Osteocyte (in vitro differentiated cells): ENCODE measurements at regions not wholly inside any gene's neighbourhood (a gene's known extent, or its start where the extent isn't known, plus 50 kb on each side); places are given as distances from the start of the nearest gene placed in this dataset.
A peak's percentile ranks its signal among the peaks of the same experiment; 100 is the strongest.

Source experiments
- DNase-seq: peaks from one replicate; pipeline ENCODE4 v3.0.0; 2021; ENCODE audit warnings: mixed read lengths; ENCODE audit not compliant: unreplicated experiment; ENCODE audit errors: extremely low spot score
- H3K27ac Mint-ChIP-seq: one replicate; pipeline ENCODE4 v1.8.0; 2021; ENCODE audit warnings: mild to moderate bottlenecking, mixed read lengths; ENCODE audit not compliant: unreplicated experiment
- H3K27me3 Mint-ChIP-seq: one replicate; pipeline ENCODE4 v1.8.0; 2021; ENCODE audit warnings: mixed read lengths; ENCODE audit not compliant: unreplicated experiment
- H3K36me3 Mint-ChIP-seq: one replicate; pipeline ENCODE4 v1.8.0; 2021; ENCODE audit warnings: mixed read lengths; ENCODE audit not compliant: unreplicated experiment
- H3K4me1 Mint-ChIP-seq: one replicate; pipeline ENCODE4 v1.8.0; 2021; ENCODE audit warnings: mixed read lengths; ENCODE audit not compliant: unreplicated experiment
- H3K4me3 Mint-ChIP-seq: one replicate; pipeline ENCODE4 v1.8.0; 2021; ENCODE audit warnings: mild to moderate bottlenecking, moderate library complexity, mixed read lengths; ENCODE audit not compliant: unreplicated experiment
- H3K9me3 Mint-ChIP-seq: one replicate; pipeline ENCODE4 v1.8.0; 2021; ENCODE audit warnings: mixed read lengths; ENCODE audit not compliant: unreplicated experiment
- CTCF ChIP-seq: fragments of 200-600 bp; sonication (generic); IDR thresholded peaks from 2 replicates; pipeline ENCODE4 v1.5.0; 2021; ENCODE audit warnings: antibody characterized with exemption, mild to moderate bottlenecking, moderate library complexity

- H3K27ac Mint-ChIP-seq, result no peak overlapping the region
- peaks cover 23% of the 10 kb centered on the region for H3K9me3 Mint-ChIP-seq
- H3K36me3 Mint-ChIP-seq, result no peaks in the 10 kb centered on the region
- no peaks in the 10 kb centered on the region for H3K4me1 Mint-ChIP-seq
- no peak for TF ChIP-seq CTCF
- H3K27me3 Mint-ChIP-seq, result no peaks in the 10 kb centered on the region
- no peak for DNase-seq
- H3K4me3 Mint-ChIP-seq, result no peak overlapping the region
These were observed 83.1 kb upstream of the TEX13D start for GRCh38 chrX:124249345-124249744.

GRCh38 chrX:124250835-124251437 is 81.5 kb upstream of the TEX13D start:
- no peak for TF ChIP-seq CTCF
- Mint-ChIP-seq H3K36me3 (no peaks in the 10 kb centered on the region), H3K27ac (no peak overlapping the region), H3K4me3 (no peak overlapping the region), H3K9me3 (peaks cover 23% of the 10 kb centered on the region), H3K27me3 (no peaks in the 10 kb centered on the region), H3K4me1 (peaks cover under 1% of the 10 kb centered on the region)
- DNase-seq, result no peak

- no peaks in the 10 kb centered on the region for H3K27me3 Mint-ChIP-seq
- H3K27ac Mint-ChIP-seq, result no peak overlapping the region
- no peak overlapping the region for H3K4me3 Mint-ChIP-seq
- H3K9me3 Mint-ChIP-seq, result peaks cover 11% of the 10 kb centered on the region
- H3K36me3 Mint-ChIP-seq, result no peaks in the 10 kb centered on the region
- DNase-seq, result no peak
- H3K4me1 Mint-ChIP-seq, result peaks cover 5% of the 10 kb centered on the region
- no peak for TF ChIP-seq CTCF
These were observed 77.8 kb upstream of the TEX13D start for GRCh38 chrX:124254611-124255010.

GRCh38 chrX:124256216-124256615 is 76.2 kb upstream of the TEX13D start:
- no peak for TF ChIP-seq CTCF
- Mint-ChIP-seq H3K27ac (no peak overlapping the region), H3K9me3 (peaks cover 12% of the 10 kb centered on the region), H3K36me3 (no peaks in the 10 kb centered on the region), H3K4me3 (no peak overlapping the region), H3K27me3 (no peaks in the 10 kb centered on the region), H3K4me1 (peaks cover 5% of the 10 kb centered on the region)
- DNase-seq, result no peak

DNA sequence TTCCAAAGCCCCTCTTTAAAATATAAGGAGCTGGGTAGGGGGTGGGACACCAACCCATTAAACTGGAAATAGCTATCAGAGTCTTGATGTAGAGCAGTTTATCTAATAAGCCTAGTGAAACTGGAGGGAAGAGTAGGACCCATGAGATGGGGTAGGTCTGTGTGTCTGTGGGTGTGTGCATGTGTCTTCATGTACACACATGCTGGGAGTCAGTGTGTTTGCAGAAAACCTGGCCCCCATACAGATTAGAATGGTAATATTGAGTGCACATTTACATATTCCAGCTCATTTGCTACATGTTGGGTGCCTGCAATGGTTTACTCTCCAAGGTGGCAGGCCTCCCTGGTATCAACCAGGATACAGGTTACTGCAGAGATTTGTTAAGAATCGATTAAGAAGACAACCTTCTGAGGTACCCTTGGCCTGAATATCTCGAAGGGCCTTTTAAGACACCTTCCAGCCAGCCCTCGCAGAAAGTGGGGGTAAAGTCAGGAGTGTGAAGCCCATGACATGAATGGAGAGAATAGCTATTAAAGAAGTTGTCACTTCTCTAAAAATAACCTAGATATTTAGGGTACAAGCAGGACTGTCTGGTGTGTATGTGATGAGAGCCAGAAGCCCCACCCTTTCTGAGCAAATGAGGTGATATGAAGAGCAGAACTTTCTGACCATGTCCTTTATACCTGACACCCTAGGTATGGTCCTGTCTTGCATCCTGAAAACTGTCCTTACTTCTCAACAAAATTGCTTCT is 75.7 kb upstream of the TEX13D start:
- Mint-ChIP-seq H3K27ac (peak overlapping the region; percentile 29), H3K4me1 (peaks cover 5% of the 10 kb centered on the region)

More for the DNA sequence above, 75.7 kb upstream of the TEX13D start:
- H3K9me3 Mint-ChIP-seq, result peaks cover 12% of the 10 kb centered on the region
- H3K27me3 Mint-ChIP-seq, result no peaks in the 10 kb centered on the region
- no peaks in the 10 kb centered on the region for H3K36me3 Mint-ChIP-seq
- DNase-seq, result no peak
- TF ChIP-seq CTCF, result no peak
- H3K4me3 Mint-ChIP-seq, result no peak overlapping the region
